Fibroblast of gingiva (primary cell): ENCODE measurements at regions not wholly inside any gene's neighbourhood (a gene's known extent, or its start where the extent isn't known, plus 50 kb on each side); places are given as distances from the start of the nearest gene placed in this dataset.

Experiments
- DNase-seq: peaks from one replicate; pipeline ENCODE4 v3.0.0-alpha.2; 2011; ENCODE audit warnings: low read depth

- DNase-seq, result no peak
These were observed 355.2 kb downstream of the DCAF12L2 start for GRCh38 chrX:125810856-125811255.

DNA sequence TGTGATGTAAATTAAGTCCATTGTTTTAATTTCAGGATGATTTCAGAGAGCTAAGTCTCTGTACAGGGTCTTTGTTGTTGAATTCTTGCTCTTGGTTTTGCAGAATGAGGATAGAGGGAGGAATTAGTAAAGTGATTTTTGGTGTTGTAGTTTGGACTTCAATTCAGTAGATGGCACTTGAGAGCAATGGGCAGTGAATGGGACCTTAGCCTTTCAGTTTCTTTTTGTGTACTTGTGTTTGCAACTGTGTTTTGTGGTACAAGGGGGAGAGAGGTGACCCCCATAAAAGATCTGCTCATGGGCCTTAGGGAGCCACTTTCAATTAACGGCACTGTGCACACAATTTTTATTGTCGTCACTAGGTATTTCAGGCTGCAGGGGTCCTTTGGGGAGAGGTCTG, 340.0 kb downstream of the DCAF12L2 start:
- DNase-seq, result no peak

- no peak for DNase-seq
These were observed 339.2 kb downstream of the DCAF12L2 start for GRCh38 chrX:125826774-125827451.

- no peak for DNase-seq
These were observed 319.8 kb downstream of the DCAF12L2 start for GRCh38 chrX:125846271-125846670.

DNA sequence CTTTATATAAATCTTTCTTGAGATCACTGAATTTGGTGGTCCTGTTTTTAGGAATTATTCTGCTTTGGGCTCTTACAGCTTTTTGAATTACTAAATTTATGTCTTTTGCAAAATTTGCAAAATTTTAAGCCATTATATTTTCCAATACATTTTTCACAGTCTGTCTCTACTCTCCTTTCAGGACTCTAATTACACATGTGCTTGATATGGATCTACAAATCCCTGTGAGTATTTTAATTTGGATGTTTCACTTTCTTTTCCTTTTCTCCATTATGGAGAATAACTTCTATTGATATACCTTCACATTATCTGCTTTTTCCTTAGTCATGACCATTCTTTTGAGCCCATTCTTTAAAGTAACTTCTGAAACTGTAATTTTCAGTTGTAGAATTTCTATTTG, 315.4 kb downstream of the DCAF12L2 start:
- no peak for DNase-seq

GRCh38 chrX:125883169-125883568, 282.9 kb downstream of the DCAF12L2 start:
- no peak for DNase-seq

GRCh38 chrX:125894947-125895346, 271.1 kb downstream of the DCAF12L2 start:
- DNase-seq, result no peak

DNA sequence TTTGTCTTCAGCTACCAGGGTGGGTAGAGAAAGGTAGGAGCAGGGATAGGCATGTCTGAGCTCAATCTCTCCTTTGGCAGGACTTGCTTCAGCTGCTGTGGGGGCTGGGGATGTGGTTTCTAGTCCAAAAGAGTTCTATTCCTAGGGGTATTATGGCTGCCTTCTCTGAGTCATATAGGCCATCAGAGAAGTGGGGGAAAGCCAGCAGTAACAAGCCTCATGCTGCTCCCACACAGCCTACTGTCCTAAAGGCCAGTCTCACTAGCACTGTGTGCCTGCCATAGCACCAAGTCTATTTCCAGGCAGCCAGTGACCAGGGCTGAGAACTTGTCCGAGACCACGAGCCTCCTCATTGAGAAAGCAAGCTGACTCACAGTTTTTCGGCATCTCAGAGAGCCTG, 270.6 kb downstream of the DCAF12L2 start:
- DNase-seq, result no peak

DNA sequence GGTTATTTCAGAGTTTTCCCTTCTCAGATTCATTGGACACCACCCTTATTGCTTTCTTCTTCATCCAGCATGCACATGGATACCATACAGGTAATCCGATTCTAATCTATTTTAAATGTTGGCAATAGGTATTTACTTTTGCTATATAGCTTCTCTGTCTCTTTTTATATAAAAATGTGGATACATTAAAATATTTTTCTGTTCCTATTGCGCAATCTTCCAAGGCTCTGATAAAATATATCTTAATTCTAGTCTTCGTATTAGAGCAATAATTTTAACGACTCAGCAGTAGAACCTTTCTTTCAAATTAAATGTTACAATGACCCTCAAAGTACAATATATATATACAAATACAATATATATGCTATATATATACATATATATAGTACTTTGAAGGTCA, 239.8 kb downstream of the DCAF12L2 start:
- no peak for DNase-seq

GRCh38 chrX:125940985-125941384, 225.1 kb downstream of the DCAF12L2 start:
- no peak for DNase-seq

DNA sequence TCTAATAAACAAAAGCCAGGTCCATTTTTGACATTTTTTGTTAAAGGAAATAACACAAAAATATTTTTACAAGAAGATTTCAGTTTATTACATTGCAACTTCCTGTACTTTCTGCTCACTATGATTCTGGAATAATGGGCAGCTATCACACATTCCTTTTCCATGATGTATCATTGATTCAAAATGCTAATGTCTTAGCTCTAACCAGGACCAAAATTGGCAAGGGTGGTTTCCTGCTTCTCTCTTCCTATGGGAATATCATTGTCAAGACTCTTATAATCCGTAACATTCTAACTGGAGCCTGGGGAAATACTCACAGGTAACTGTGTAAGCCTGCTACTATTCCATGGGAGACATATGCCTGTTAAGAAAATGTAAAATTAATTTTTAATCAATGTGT, 218.6 kb downstream of the DCAF12L2 start:
- DNase-seq, result no peak

GRCh38 chrX:125952973-125953372, 213.1 kb downstream of the DCAF12L2 start:
- DNase-seq, result no peak

DNA sequence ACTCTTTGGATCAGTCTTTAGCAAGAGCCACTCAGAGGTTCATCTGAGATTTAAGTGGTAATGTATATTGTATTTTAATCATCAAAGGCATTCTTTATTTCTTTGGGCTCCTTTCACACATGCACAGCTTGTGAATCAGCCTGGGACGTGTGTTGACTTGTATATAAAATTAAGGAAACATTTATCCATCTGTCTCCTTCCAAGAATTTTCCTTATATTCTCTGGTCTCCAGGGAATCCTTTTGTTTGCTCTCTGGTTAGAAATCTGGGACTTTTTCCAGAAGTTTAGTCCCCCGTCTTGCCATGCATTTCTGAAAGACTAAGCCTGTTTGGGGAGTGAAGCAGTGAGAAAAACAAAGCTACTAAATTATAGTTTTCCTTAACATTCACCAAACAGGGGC, 212.3 kb downstream of the DCAF12L2 start:
- DNase-seq, result no peak

- DNase-seq, result no peak
These were observed 211.9 kb downstream of the DCAF12L2 start for GRCh38 chrX:125954236-125954635.

GRCh38 chrX:125977851-125978250, 188.2 kb downstream of the DCAF12L2 start:
- no peak for DNase-seq

- DNase-seq, result no peak
These were observed 167.7 kb downstream of the DCAF12L2 start for GRCh38 chrX:125998432-125998831.

DNA sequence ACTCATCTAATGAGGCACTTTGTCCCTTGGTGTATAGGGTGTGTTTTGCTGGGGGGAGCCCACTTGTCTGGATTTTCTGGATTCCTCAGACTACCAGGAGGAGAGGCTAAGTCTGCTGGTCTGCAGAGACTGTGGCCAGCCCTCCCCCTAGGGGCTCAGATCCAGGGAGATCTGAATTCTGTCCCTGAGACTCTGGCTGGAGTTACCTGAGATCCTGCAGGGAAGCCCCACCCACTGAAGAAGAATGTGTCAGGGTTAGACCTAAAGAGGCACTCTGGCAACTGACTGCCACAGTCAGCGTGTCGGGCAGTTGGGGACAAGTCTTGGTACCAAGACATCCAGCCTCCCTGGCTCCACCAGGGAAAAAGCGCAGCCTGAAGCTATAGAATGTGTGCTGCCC, 138.9 kb downstream of the DCAF12L2 start:
- DNase-seq, result no peak

DNA sequence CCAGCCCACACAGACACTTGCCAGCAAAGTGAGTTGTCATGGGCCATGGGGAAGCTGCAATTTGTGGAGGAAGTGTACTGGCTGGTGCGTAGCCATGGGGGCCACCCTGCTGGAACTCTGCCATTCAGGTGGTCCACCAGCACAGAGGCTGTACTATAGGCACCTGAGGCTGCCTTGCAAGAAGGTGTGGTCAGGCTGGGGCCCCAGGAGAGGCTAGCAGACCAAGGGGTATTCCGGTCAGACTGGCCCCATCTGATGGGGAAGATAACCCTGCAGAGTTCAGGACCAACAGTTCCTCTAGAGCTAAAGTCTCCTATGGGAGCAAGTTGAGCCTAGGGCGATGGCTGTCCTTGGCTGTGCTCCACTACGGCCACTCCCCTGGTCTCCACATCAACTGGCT, 136.1 kb downstream of the DCAF12L2 start:
- no peak for DNase-seq

DNA sequence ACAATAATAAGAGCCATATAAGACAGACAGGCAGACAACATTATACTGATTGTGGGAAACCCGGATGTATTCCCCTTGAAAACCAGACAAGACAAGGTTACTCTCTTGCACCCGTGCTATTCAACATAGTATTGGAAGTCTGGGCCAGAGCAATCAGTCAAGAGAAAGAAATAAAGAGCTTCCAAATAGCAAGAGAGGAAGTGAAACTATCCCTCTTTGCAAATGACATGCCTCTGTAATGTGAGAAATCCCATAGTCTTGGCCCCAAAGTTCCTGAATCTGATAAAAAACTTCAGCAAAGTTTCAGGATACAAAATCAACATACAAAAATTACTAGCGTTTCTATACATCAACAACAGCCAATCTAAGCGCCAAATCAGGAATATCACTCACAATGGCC, 102.1 kb downstream of the DCAF12L2 start:
- DNase-seq, result no peak

- DNase-seq, result no peak
These were observed 101.1 kb downstream of the DCAF12L2 start for GRCh38 chrX:126064901-126065541.

DNA sequence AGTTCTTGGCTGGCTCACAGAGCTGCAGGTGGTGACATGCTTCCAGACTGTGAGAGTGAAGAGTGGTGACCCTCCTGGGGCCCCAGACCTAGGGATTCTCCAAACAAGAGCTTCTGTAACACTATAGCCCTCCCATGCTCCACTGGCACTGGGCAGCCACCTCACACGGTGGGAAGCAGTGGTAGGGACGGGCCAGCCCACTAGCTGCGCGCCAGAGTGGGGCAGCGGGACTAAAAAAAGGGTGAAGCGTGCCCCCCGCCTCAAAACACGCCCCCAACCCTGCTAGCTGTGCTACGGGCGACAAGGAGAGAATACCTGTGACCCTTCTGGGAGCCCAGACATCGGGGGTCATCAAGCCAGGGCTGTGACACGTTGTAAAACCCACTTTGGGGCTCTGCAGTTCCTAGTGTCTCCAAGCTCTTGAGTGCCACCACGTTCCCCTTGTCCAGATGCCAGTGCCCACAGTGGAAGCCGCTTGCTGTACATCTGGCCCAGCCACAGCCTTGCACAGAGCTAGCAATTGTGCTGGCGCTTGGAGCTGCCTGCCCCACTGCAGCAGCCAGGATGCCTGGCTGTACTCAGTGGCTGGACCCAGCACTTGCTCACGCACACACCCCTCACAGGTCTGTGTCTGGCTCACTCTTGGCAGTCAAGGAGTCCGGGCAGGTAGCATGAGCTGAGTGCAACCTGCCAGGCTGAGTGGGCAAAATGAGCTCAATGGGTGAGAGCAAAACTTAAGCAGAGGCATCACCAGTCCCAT, 100.0 kb downstream of the DCAF12L2 start:
- DNase-seq, result no peak
